Neuronal stem cell (in vitro differentiated cells): ENCODE measurements at regions not wholly inside any gene's neighbourhood (a gene's known extent, or its start where the extent isn't known, plus 50 kb on each side); places are given as distances from the start of the nearest gene placed in this dataset.

Experiments used
- DNase-seq: peaks from one replicate; pipeline ENCODE4 v3.0.0-alpha.2; 2013; ENCODE audit warnings: low spot score
- H2AFZ ChIP-seq: one replicate; pipeline ENCODE4 v1.6.1; 2013; ENCODE audit warnings: mild to moderate bottlenecking, low read length, inconsistent platforms
- H2AK5ac ChIP-seq: 2 replicates; pipeline ENCODE4 v1.6.1; 2013; ENCODE audit warnings: low read depth, mild to moderate bottlenecking, inconsistent platforms, low read length, moderate library complexity, mixed read lengths
- H2BK120ac ChIP-seq: 2 replicates; pipeline ENCODE4 v1.6.1; 2013; ENCODE audit warnings: low read depth, mild to moderate bottlenecking, inconsistent platforms, low read length, moderate library complexity, mixed read lengths
- H2BK12ac ChIP-seq: one replicate; pipeline ENCODE4 v1.6.1; 2013; ENCODE audit warnings: low read length, inconsistent platforms
- H2BK15ac ChIP-seq: 2 replicates; pipeline ENCODE4 v1.6.1; 2013; ENCODE audit warnings: mild to moderate bottlenecking, low read length, inconsistent platforms, mixed read lengths
- H2BK5ac ChIP-seq: one replicate; pipeline ENCODE4 v1.6.1; 2013; ENCODE audit warnings: inconsistent platforms, mild to moderate bottlenecking, low read length, moderate library complexity
- H3K14ac ChIP-seq: one replicate; pipeline ENCODE4 v1.6.1; 2013; ENCODE audit warnings: low read length, inconsistent platforms
- H3K18ac ChIP-seq: 2 replicates; pipeline ENCODE4 v1.6.1; 2013; ENCODE audit warnings: low read length, inconsistent platforms
- H3K23ac ChIP-seq: 2 replicates; pipeline ENCODE4 v1.6.1; 2013; ENCODE audit warnings: low read depth, mild to moderate bottlenecking, mixed read lengths, low read length, inconsistent platforms; ENCODE audit not compliant: poor library complexity
- H3K27ac ChIP-seq: replicated peaks from 3 replicates; pipeline ENCODE4 v1.5.1; 2013; ENCODE audit warnings: low read length, inconsistent platforms
- H3K27me3 ChIP-seq, 3 experiments: 2 replicates each; pipeline ENCODE4 v1.6.1; 2013; ENCODE audit warnings: low read length in 3 of 3, mild to moderate bottlenecking in 2 of 3, inconsistent platforms in 1 of 3, low read depth in 1 of 3, mixed read lengths in 1 of 3, moderate library complexity in 1 of 3; ENCODE audit not compliant: control insufficient read depth in 3 of 3, insufficient read depth in 3 of 3
- H3K36me3 ChIP-seq, 2 donors: replicated peaks in 1 of 2; 2 replicates each; pipeline ENCODE4 v1.6.1; 2013; ENCODE audit warnings: low read length in 2 of 2; ENCODE audit not compliant: control insufficient read depth in 2 of 2, insufficient read depth in 2 of 2
- H3K4ac ChIP-seq: 2 replicates; pipeline ENCODE4 v1.6.1; 2013; ENCODE audit warnings: inconsistent platforms, mild to moderate bottlenecking, low read length, moderate library complexity
- H3K4me1 ChIP-seq, 2 donors: 1 replicate in 1 of 2; 2 replicates in 1 of 2; pipeline ENCODE4 v1.6.1; 2013; ENCODE audit warnings: low read length in 2 of 2, low read depth in 1 of 2; ENCODE audit not compliant: control insufficient read depth in 2 of 2, insufficient read depth in 1 of 2
- H3K4me2 ChIP-seq: one replicate; pipeline ENCODE4 v1.6.1; 2013; ENCODE audit warnings: mild to moderate bottlenecking, low read length, inconsistent platforms; ENCODE audit not compliant: insufficient read depth, poor library complexity, severe bottlenecking
- H3K4me3 ChIP-seq, 2 donors: 2 replicates each; pipeline ENCODE4 v1.5.1; 2013; ENCODE audit warnings: low read length in 2 of 2, mild to moderate bottlenecking in 2 of 2, inconsistent platforms in 1 of 2, moderate library complexity in 1 of 2
- H3K79me1 ChIP-seq: one replicate; pipeline ENCODE4 v1.6.1; 2013; ENCODE audit warnings: low read depth, mild to moderate bottlenecking, inconsistent platforms, low read length, moderate library complexity
- H3K9ac ChIP-seq: one replicate; pipeline ENCODE4 v1.6.1; 2013; ENCODE audit warnings: mild to moderate bottlenecking, low read depth, low read length, inconsistent platforms; ENCODE audit not compliant: poor library complexity
- H3K9me3 ChIP-seq, 2 donors: replicated peaks in 1 of 2; 2 replicates each; pipeline versions ENCODE3 to v1.6.1; 2013; ENCODE audit warnings: low read length in 2 of 2, mild to moderate bottlenecking in 2 of 2, inconsistent platforms in 1 of 2, low read depth in 1 of 2, mixed read lengths in 1 of 2, moderate library complexity in 1 of 2; ENCODE audit not compliant: control insufficient read depth in 2 of 2, insufficient read depth in 1 of 2
- H4K8ac ChIP-seq: one replicate; pipeline ENCODE4 v1.6.1; 2013; ENCODE audit warnings: low read depth, mild to moderate bottlenecking, inconsistent platforms, low read length, moderate library complexity
- H4K91ac ChIP-seq: one replicate; pipeline ENCODE4 v1.6.1; 2013; ENCODE audit warnings: low read length, low read depth, mild to moderate bottlenecking, inconsistent platforms; ENCODE audit not compliant: poor library complexity
- WGBS, 2 donors: extraction: QIAGEN DNeasy Blood & Tissue Kit; methylation state at CpG; one replicate each; pipeline ENCODE4 v1.1.7; 2013; ENCODE audit warnings: missing lambda C conversion rate in 2 of 2, mixed read lengths in 1 of 2; ENCODE audit not compliant: insufficient read length in 2 of 2, insufficient replicate concordance in 1 of 2; ENCODE audit errors: extremely low coverage in 2 of 2; 5-methylcytosine and 5-hydroxymethylcytosine counted together

DNA sequence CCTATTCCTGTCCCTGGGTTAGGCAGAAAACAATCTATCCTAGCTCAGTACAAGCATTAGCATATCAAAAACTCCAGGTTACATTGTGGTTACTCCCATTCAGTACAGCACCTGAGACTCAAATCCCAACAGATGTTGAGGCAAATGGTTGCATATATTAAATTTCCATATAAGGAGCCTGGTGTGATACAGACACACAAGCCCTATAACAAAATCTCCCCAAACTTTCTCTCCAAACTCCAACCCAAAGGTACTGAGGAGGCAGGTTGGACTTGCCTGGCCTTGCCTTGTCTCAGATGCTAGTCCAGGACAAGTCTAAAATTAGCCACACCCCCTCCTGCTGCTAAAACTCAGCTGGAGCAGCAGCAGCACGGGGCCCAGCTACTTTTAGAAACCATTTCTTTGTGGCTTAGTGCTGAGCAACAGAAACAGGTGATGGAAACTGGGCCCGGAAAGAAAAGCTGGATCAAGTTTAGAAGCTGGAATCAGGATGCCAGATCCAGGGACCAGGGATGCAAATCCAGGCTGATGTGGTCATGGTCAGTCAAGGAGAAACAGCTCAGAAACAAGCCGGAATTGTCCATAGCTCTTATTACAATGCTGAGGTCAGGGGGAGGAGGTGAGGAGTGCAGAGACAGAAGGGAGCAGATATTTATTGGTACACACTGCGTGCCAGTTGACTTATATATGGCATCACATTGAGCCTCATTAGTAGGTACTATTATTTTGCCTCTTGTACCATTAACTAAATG is 73.7 kb upstream of the AMOTL1 start:
- no peak overlapping the region for H4K8ac ChIP-seq
- H2BK12ac ChIP-seq: no peak overlapping the region
- peaks cover 0 to 2% of the 10 kb centered on the region in 2 donors for H3K4me1 ChIP-seq
- H2BK120ac ChIP-seq: no peak overlapping the region
- H3K79me1 ChIP-seq: no peaks in the 10 kb centered on the region
- H3K4me3 ChIP-seq: no peak overlapping the region
- no peak overlapping the region for H3K9ac ChIP-seq
- no peak overlapping the region for H2BK15ac ChIP-seq
- H3K4me2 ChIP-seq: no peak overlapping the region
- no peak overlapping the region for H3K14ac ChIP-seq
- no peaks in the 10 kb centered on the region for H3K27me3 ChIP-seq
- H3K18ac ChIP-seq: no peak overlapping the region
- no peaks in the 10 kb centered on the region for H3K36me3 ChIP-seq
- no peak overlapping the region for H4K91ac ChIP-seq
- H3K23ac ChIP-seq: no peak overlapping the region
- no peak overlapping the region for H2BK5ac ChIP-seq
- no peak overlapping the region for H3K27ac ChIP-seq
- H3K9me3 ChIP-seq: no peaks in the 10 kb centered on the region
- H2AFZ ChIP-seq: peak overlapping the region; percentile 51
- no peak overlapping the region for H2AK5ac ChIP-seq
- DNase-seq: no peak
- no CpG with 5 or more reads among the region's 4 CpGs for WGBS, 2 donors
- no peak overlapping the region for H3K4ac ChIP-seq

DNA sequence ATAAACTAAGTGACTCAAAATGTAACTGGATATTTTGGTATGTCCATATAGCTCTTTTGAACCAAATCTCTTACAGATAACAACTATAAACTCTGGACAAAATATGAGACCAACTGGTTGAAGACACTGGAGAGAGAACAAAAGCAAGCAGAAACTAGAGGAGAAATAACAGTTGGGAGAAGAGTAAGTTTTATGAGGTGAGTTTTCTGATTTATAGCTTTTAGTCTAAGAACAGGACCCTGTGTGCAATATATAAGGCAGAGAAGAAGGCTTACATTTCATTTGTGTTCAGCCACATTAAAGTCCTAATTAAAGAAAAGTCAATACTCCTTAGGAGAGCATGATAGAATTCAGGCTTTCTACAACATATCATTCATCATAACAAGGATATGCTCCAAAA is 71.0 kb upstream of the AMOTL1 start:
- Histone ChIP-seq H3K14ac (no peak overlapping the region), H3K4me3 (no peak overlapping the region), H2BK12ac (no peak overlapping the region), H3K27me3 (no peaks in the 10 kb centered on the region), H3K4me2 (no peak overlapping the region), H2BK5ac (no peak overlapping the region), H4K91ac (no peak overlapping the region), H3K18ac (no peak overlapping the region), H3K9me3 (no peaks in the 10 kb centered on the region), H3K4ac (no peak overlapping the region), H3K79me1 (no peaks in the 10 kb centered on the region), H3K4me1 (peaks cover 0 to 2% of the 10 kb centered on the region in 2 donors), H2BK120ac (no peak overlapping the region), H3K9ac (no peak overlapping the region), H2AK5ac (no peak overlapping the region), H3K23ac (no peak overlapping the region), H3K36me3 (no peaks in the 10 kb centered on the region), H3K27ac (no peak overlapping the region), H4K8ac (no peak overlapping the region), H2BK15ac (no peak overlapping the region), H2AFZ (no peak overlapping the region)
- DNase-seq: no peak

DNA sequence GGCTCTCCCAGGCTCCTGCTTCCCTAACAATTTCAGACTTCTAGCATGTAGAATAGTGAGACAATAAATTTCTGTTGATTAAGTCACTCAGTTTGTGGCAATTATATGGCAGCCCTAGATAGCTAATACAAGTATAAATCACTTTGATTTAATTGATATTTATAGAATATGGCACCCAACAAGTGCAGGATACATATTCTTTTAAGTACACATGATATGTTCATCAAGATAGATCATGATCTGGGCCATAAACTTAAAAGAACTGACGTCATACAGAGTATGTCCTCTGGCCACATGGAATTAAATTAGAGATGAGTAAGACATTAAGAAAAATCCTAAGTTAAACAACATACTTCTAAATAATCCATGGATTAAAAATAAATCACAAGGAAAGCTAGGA is 67.5 kb upstream of the AMOTL1 start:
- H2AFZ ChIP-seq: no peak overlapping the region
- no peak overlapping the region for H2AK5ac ChIP-seq
- no peak overlapping the region for H3K4ac ChIP-seq
- no peaks in the 10 kb centered on the region for H3K36me3 ChIP-seq
- no peak overlapping the region for H4K8ac ChIP-seq
- H3K18ac ChIP-seq: no peak overlapping the region
- H2BK12ac ChIP-seq: no peak overlapping the region
- H3K79me1 ChIP-seq: no peaks in the 10 kb centered on the region
- no peak overlapping the region for H3K4me2 ChIP-seq
- H3K14ac ChIP-seq: no peak overlapping the region
- no peak for DNase-seq
- no CpG with 5 or more reads among the region's 1 CpG for WGBS, 2 donors
- H2BK15ac ChIP-seq: no peak overlapping the region
- H4K91ac ChIP-seq: no peak overlapping the region
- no peak overlapping the region for H2BK5ac ChIP-seq
- H3K4me1 ChIP-seq: peaks cover 0 to 3% of the 10 kb centered on the region in 2 donors
- H3K9me3 ChIP-seq: no peaks in the 10 kb centered on the region
- H3K27me3 ChIP-seq: no peaks in the 10 kb centered on the region
- no peak overlapping the region for H3K27ac ChIP-seq
- no peak overlapping the region for H2BK120ac ChIP-seq
- H3K4me3 ChIP-seq: no peak overlapping the region
- no peak overlapping the region for H3K23ac ChIP-seq
- H3K9ac ChIP-seq: no peak overlapping the region

DNA sequence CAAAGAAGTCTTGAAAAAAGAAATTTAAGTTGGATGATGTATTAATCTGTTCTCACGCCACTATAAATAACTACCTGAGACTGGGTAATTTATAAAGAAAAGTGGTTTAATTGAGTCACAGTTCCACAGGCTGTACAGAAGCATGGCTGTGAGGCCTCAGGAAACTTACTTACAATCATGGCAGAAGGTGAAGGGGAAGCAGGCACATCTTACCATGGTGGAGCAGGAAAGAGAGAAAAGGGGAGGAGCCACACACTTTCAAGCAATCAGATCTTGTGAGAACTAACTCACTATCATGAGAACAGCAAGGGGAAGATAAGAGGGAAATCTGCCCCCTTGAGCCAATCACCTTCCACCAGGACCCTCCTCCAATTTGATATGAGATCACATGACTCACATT is 65.7 kb upstream of the AMOTL1 start:
- H2BK12ac ChIP-seq: no peak overlapping the region
- H3K27ac ChIP-seq: no peak overlapping the region
- no peak overlapping the region for H3K23ac ChIP-seq
- H4K91ac ChIP-seq: no peak overlapping the region
- H2BK5ac ChIP-seq: no peak overlapping the region
- H3K9me3 ChIP-seq: no peaks in the 10 kb centered on the region
- no peak overlapping the region for H3K18ac ChIP-seq
- no peak overlapping the region for H2BK120ac ChIP-seq
- no peak overlapping the region for H3K9ac ChIP-seq
- no peak overlapping the region for H4K8ac ChIP-seq
- H3K79me1 ChIP-seq: no peaks in the 10 kb centered on the region
- DNase-seq: no peak
- H3K14ac ChIP-seq: no peak overlapping the region
- no CpG with 5 or more reads among the region's 1 CpG for WGBS, 2 donors
- no peak overlapping the region for H3K4ac ChIP-seq
- no peak overlapping the region for H2AK5ac ChIP-seq
- no peaks in the 10 kb centered on the region for H3K36me3 ChIP-seq
- H3K4me3 ChIP-seq: no peak overlapping the region
- no peak overlapping the region for H2BK15ac ChIP-seq
- no peaks in the 10 kb centered on the region for H3K27me3 ChIP-seq
- peaks cover 0 to 9% of the 10 kb centered on the region in 2 donors for H3K4me1 ChIP-seq
- H3K4me2 ChIP-seq: no peak overlapping the region
- no peak overlapping the region for H2AFZ ChIP-seq
